SJSA1 (cell line): ENCODE measurements at regions not wholly inside any gene's neighbourhood (a gene's known extent, or its start where the extent isn't known, plus 50 kb on each side); places are given as distances from the start of the nearest gene placed in this dataset.

Experiments
- DNase-seq, 2 experiments: peaks; one replicate each; pipeline ENCODE4 v3.0.0-alpha.2; 2015 to 2020; ENCODE audit warnings: low spot score in 2 of 2, low read depth in 1 of 2
- H3K27ac ChIP-seq: fragments of 250-450 bp; sonication (Bioruptor Pico); 2 replicates; pipeline ENCODE4 v1.5.1; 2020; ENCODE audit warnings: mild to moderate bottlenecking, moderate library complexity
- H3K27me3 ChIP-seq: fragments of 250-450 bp; sonication (Bioruptor Pico); replicated peaks from 2 replicates; pipeline ENCODE4 v1.5.1; 2020; ENCODE audit warnings: mild to moderate bottlenecking, moderate library complexity
- H3K36me3 ChIP-seq: fragments of 250-450 bp; sonication (Bioruptor Pico); 2 replicates; pipeline ENCODE4 v1.5.1; 2020; ENCODE audit warnings: mild to moderate bottlenecking
- H3K4me1 ChIP-seq: fragments of 250-450 bp; sonication (Bioruptor Pico); replicated peaks from 2 replicates; pipeline ENCODE4 v1.6.1; 2021; ENCODE audit warnings: mild to moderate bottlenecking
- H3K4me3 ChIP-seq: fragments of 250-450 bp; sonication (Bioruptor Pico); 2 replicates; pipeline ENCODE4 v1.5.1; 2020; ENCODE audit warnings: mild to moderate bottlenecking
- H3K9me3 ChIP-seq: fragments of 250-450 bp; sonication (Bioruptor Pico); replicated peaks from 2 replicates; pipeline ENCODE4 v1.5.1; 2020; ENCODE audit warnings: mild to moderate bottlenecking

DNA sequence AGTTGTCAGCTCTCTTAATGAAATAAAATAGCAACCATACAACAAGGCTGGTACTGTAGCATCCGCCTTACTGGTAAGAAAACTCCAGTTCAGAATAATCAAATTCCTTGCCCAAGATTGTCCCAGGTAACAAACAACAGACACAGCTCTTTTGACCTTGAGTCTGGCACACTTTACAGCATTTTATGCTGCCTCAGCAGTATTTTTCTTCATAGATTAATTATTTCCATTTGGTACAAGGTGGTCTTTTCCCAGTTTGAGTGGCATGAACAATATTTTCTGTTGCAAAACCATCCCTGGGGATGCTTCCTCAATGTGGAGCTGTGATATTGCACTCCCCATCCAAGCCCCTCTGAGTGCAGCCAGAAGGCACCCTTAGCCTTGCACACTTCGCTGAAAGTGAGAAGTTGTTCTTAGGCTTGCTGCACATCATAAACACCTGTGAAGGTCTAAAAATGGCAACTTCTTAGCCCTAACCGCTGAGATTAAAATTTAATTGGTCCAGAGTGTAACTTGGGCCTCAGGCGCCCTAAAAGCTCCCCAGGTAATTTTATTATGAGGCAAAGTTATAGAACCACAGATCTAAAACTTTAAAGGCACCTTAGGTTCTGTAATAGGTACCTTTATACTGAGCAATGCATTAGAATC is 523.3 kb downstream of the CMPK2 start:
- Histone ChIP-seq H3K4me1 (no peaks in the 10 kb centered on the region), H3K4me3 (no peak overlapping the region), H3K27ac (no peak overlapping the region), H3K9me3 (peaks cover 5% of the 10 kb centered on the region; the same call in 1 of the 2 replicates), H3K36me3 (no peaks in the 10 kb centered on the region), H3K27me3 (no peaks in the 10 kb centered on the region)
- DNase-seq = no peak

DNA sequence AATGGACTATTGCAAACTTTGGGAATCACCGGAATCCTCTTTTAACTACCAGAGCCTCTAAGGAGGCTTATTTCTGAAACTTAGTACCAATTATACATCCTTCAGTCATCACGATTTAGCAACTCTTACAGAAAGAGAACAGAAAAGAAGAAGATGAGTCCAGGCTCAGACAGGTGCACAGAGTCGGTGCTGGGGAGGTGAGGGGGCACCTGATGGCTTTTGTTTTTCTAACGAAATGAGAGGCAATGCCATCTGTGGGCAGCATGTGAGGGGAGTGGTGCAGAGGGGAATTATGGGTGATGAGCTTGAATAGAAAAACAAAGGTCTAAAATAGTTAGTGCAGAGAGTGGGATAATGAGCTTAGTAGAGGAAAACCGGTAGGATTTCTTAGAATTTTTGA is 522.6 kb downstream of the CMPK2 start:
- Histone ChIP-seq H3K4me1 (no peaks in the 10 kb centered on the region), H3K4me3 (no peak overlapping the region), H3K27me3 (no peaks in the 10 kb centered on the region), H3K36me3 (no peaks in the 10 kb centered on the region), H3K9me3 (peaks cover 5% of the 10 kb centered on the region; the same call in 1 of the 2 replicates), H3K27ac (no peak overlapping the region)
- DNase-seq = no peak

- H3K9me3 ChIP-seq = no peaks in the 10 kb centered on the region; the same call in 1 of the 2 replicates
- DNase-seq = no peak
- no peaks in the 10 kb centered on the region for H3K4me1 ChIP-seq
- H3K27me3 ChIP-seq = no peaks in the 10 kb centered on the region
- H3K27ac ChIP-seq = no peak overlapping the region
- no peak overlapping the region for H3K4me3 ChIP-seq
- H3K36me3 ChIP-seq = no peaks in the 10 kb centered on the region
These were observed 513.5 kb downstream of the CMPK2 start for GRCh38 chr2:6352247-6352646.

DNA sequence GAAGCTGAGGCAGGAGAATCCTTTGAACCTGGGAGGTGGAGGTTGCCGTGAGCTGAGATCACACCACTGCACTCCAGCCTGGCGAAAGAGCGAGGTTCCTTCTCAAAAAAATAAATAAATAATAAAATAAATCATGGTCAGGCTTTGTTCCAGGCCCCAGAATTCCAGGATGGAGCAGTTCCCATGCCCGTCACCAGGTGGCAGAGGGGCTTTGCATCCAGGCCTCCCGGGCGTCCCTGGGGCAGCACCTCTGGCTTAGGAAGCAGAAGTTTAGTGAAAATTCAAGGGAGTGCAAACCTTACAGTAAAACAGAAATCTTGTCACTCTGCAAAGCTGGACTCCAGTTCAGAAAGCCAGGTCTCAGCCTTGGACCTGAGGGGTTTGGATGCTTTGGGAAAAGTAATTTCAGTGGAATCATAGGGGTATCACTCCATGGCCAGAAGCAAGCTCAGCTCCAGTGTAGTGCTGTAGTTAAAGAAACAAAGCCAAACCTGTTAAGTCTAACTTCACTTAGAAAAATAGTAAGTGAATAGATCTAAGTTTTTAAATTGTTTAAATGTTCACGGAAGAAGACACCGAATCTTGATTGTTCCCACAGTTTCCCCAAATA is 512.7 kb downstream of the CMPK2 start:
- no peaks in the 10 kb centered on the region; the same call in 1 of the 2 replicates for H3K9me3 ChIP-seq
- H3K4me3 ChIP-seq = no peak overlapping the region
- DNase-seq = peak; percentile 18 to 48
- H3K27ac ChIP-seq = no peak overlapping the region
- H3K4me1 ChIP-seq = no peaks in the 10 kb centered on the region
- no peaks in the 10 kb centered on the region for H3K27me3 ChIP-seq
- no peaks in the 10 kb centered on the region for H3K36me3 ChIP-seq

GRCh38 chr2:6353669-6354068 is 512.0 kb downstream of the CMPK2 start:
- Histone ChIP-seq H3K36me3 (no peaks in the 10 kb centered on the region), H3K9me3 (no peaks in the 10 kb centered on the region; the same call in 1 of the 2 replicates), H3K27me3 (no peaks in the 10 kb centered on the region), H3K4me3 (no peak overlapping the region), H3K27ac (no peak overlapping the region), H3K4me1 (no peaks in the 10 kb centered on the region)
- no peak for DNase-seq

- Histone ChIP-seq H3K9me3 (no peaks in the 10 kb centered on the region; the same call in 1 of the 2 replicates), H3K27me3 (no peaks in the 10 kb centered on the region), H3K4me3 (no peak overlapping the region), H3K27ac (no peak overlapping the region), H3K4me1 (no peaks in the 10 kb centered on the region), H3K36me3 (no peaks in the 10 kb centered on the region)
- DNase-seq = no peak
These were observed 511.2 kb downstream of the CMPK2 start for GRCh38 chr2:6354546-6354945.

GRCh38 chr2:6355886-6356761 is 509.6 kb downstream of the CMPK2 start:
- H3K4me3 ChIP-seq = no peak overlapping the region
- no peak overlapping the region for H3K27ac ChIP-seq
- H3K9me3 ChIP-seq = no peaks in the 10 kb centered on the region
- H3K4me1 ChIP-seq = no peaks in the 10 kb centered on the region
- no peak for DNase-seq
- H3K36me3 ChIP-seq = no peaks in the 10 kb centered on the region
- no peaks in the 10 kb centered on the region for H3K27me3 ChIP-seq

- no peaks in the 10 kb centered on the region for H3K36me3 ChIP-seq
- DNase-seq = no peak
- H3K27ac ChIP-seq = no peak overlapping the region
- no peaks in the 10 kb centered on the region for H3K27me3 ChIP-seq
- H3K9me3 ChIP-seq = no peaks in the 10 kb centered on the region
- no peak overlapping the region for H3K4me3 ChIP-seq
- H3K4me1 ChIP-seq = no peaks in the 10 kb centered on the region
These were observed 507.2 kb downstream of the CMPK2 start for GRCh38 chr2:6358546-6358945.

DNA sequence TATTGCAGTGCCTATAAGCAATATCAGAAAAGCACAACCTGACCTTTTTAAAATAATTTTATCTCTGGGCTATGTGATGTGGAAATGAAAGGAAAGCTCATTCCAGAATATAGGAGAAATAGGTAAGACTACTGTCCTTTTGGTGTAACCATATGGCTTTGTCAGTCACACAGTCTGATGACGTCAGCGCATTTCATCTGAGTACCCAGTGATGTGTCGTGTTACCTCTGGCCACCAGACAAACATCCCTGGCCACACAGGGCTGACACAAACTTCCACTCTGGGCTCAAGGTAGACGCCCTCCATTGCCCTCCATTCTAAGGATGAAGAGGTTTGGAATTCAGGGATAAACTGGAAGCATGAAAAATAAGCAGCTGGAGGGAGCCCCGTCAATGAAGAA is 506.7 kb downstream of the CMPK2 start:
- H3K4me1 ChIP-seq = no peaks in the 10 kb centered on the region
- no peaks in the 10 kb centered on the region for H3K36me3 ChIP-seq
- H3K27me3 ChIP-seq = no peaks in the 10 kb centered on the region
- DNase-seq = no peak
- no peak overlapping the region for H3K4me3 ChIP-seq
- H3K9me3 ChIP-seq = no peaks in the 10 kb centered on the region
- H3K27ac ChIP-seq = no peak overlapping the region

- Histone ChIP-seq H3K4me1 (no peaks in the 10 kb centered on the region), H3K36me3 (no peaks in the 10 kb centered on the region), H3K9me3 (no peaks in the 10 kb centered on the region), H3K27ac (no peak overlapping the region), H3K27me3 (no peaks in the 10 kb centered on the region), H3K4me3 (no peak overlapping the region)
- DNase-seq = no peak
These were observed 505.7 kb downstream of the CMPK2 start for GRCh38 chr2:6359964-6360363.

- no peak for DNase-seq
- no peaks in the 10 kb centered on the region for H3K36me3 ChIP-seq
- no peaks in the 10 kb centered on the region for H3K9me3 ChIP-seq
- H3K4me3 ChIP-seq = no peak overlapping the region
- H3K4me1 ChIP-seq = no peaks in the 10 kb centered on the region
- no peak overlapping the region for H3K27ac ChIP-seq
- H3K27me3 ChIP-seq = no peaks in the 10 kb centered on the region
These were observed 502.8 kb downstream of the CMPK2 start for GRCh38 chr2:6362671-6363450.

GRCh38 chr2:6368281-6368680 is 497.4 kb downstream of the CMPK2 start:
- Histone ChIP-seq H3K4me3 (no peak overlapping the region), H3K4me1 (peaks cover 4% of the 10 kb centered on the region; the same call in 1 of the 2 replicates), H3K27ac (no peak overlapping the region)

DNA sequence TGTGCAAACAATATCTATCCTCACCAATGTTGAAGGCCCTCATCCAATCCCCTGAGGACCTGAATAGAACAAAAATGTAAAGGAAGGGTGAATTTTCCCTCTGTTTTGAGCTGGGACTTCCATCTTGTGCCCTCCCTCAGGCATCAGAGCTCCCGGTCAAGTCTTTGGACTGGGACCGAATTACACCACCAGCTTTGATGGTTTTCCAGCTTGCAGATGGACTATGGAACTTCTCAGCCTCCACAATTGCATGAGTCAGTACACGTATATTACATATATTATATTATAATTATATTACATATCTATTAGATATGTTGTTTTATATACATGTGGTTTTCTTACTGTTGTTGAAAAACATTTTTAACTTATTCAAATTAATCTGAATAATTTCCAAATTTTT is 496.4 kb downstream of the CMPK2 start:
- Histone ChIP-seq H3K4me1 (peaks cover 4% of the 10 kb centered on the region; the same call in 1 of the 2 replicates), H3K27ac (no peak overlapping the region), H3K36me3 (no peaks in the 10 kb centered on the region), H3K9me3 (peaks cover 4% of the 10 kb centered on the region), H3K27me3 (no peaks in the 10 kb centered on the region), H3K4me3 (no peak overlapping the region)
- no peak for DNase-seq

More at GRCh38 chr2:6368281-6368680, 497.4 kb downstream of the CMPK2 start:
- Histone ChIP-seq H3K36me3 (no peaks in the 10 kb centered on the region), H3K9me3 (peaks cover 4% of the 10 kb centered on the region; the same call in 1 of the 2 replicates), H3K27me3 (no peaks in the 10 kb centered on the region)
- peak in 1 of 2 experiments; percentile 16 for DNase-seq
